ENCODE measurements at regions not wholly inside any gene's neighbourhood (a gene's known extent, or its start where the extent isn't known, plus 50 kb on each side); places are given as distances from the start of the nearest gene placed in this dataset.

- no peak for TF ChIP-seq CTCF (IDR thresholded peaks at IDR 0.05)
- TF ChIP-seq REST (IDR thresholded peaks at IDR 0.05; ENCODE audit: insufficient read depth in 1 of 2, low read depth in 2 of 2, low read length in 1 of 2) = no peak
- TF ChIP-seq SIN3A (IDR thresholded peaks at IDR 0.05; ENCODE audit: borderline replicate concordance, insufficient read depth, low read depth, low read length) = no peak
- TF ChIP-seq POLR2AphosphoS5 (IDR thresholded peaks at IDR 0.05; ENCODE audit: low read depth, low read length) = no peak
Measured at GRCh38 chr15:53210653-53211052, 420.5 kb upstream of the ONECUT1 start.
